ENCODE measurements at regions not wholly inside any gene's neighbourhood (a gene's known extent, or its start where the extent isn't known, plus 50 kb on each side); places are given as distances from the start of the nearest gene placed in this dataset.

- TF ChIP-seq CTCF (IDR thresholded peaks at IDR 0.05) (no peak), ZFX (IDR thresholded peaks at IDR 0.05; ENCODE audit: borderline replicate concordance) (no peak)
Measured at GRCh38 chr16:13606804-13607203, 313.1 kb upstream of the ERCC4 start.

Measured in 22Rv1 (cell line).